Natural killer cell (primary cell): ENCODE measurements at regions not wholly inside any gene's neighbourhood (a gene's known extent, or its start where the extent isn't known, plus 50 kb on each side); places are given as distances from the start of the nearest gene placed in this dataset.

Experiments
- ATAC-seq, 3 donors: fragments of 150-1000 bp in 2 of 3; fragments of 200-7000 bp in 1 of 3; cut with Tn5 transposase; 1 replicate in 1 of 3; 2 replicates in 2 of 3; pipeline ENCODE4 v1.10.0; 2021; ENCODE audit warnings: mild to moderate bottlenecking in 2 of 3, moderate library complexity in 2 of 3
- DNase-seq, 2 donors: peaks; one replicate each; pipeline versions ENCODE4 v3.0.0 to v3.0.0-alpha.2; 2013 to 2021; ENCODE audit warnings: mixed read lengths in 1 of 2
- H3K27ac ChIP-seq: one replicate; pipeline ENCODE4 v1.5.1; 2013; ENCODE audit warnings: mild to moderate bottlenecking, low read length
- H3K27me3 ChIP-seq: one replicate; pipeline ENCODE4 v1.6.1; 2013; ENCODE audit warnings: low read length; ENCODE audit not compliant: control insufficient read depth, insufficient read depth
- H3K36me3 ChIP-seq: one replicate; pipeline ENCODE4 v1.6.1; 2013; ENCODE audit warnings: low read length; ENCODE audit not compliant: control insufficient read depth, insufficient read depth
- H3K4me1 ChIP-seq: one replicate; pipeline ENCODE4 v1.6.1; 2013; ENCODE audit warnings: low read length; ENCODE audit not compliant: control insufficient read depth, insufficient read depth
- H3K4me3 ChIP-seq: one replicate; pipeline ENCODE4 v1.5.1; 2013; ENCODE audit warnings: low read length
- H3K9me3 ChIP-seq: one replicate; pipeline ENCODE4 v1.6.1; 2013; ENCODE audit warnings: low read length; ENCODE audit not compliant: control insufficient read depth, insufficient read depth
- H3K27ac Mint-ChIP-seq, 2 donors: one replicate each; pipeline ENCODE4 v1.8.0; 2022; ENCODE audit warnings: mild to moderate bottlenecking in 2 of 2, mixed read lengths in 2 of 2, moderate library complexity in 1 of 2
- H3K27me3 Mint-ChIP-seq, 2 donors: one replicate each; pipeline ENCODE4 v1.8.0; 2022; ENCODE audit warnings: low read depth in 2 of 2, mixed read lengths in 2 of 2
- H3K36me3 Mint-ChIP-seq: one replicate; pipeline ENCODE4 v1.8.0; 2022; ENCODE audit warnings: mixed read lengths
- H3K4me1 Mint-ChIP-seq, 2 donors: one replicate each; pipeline ENCODE4 v1.8.0; 2022; ENCODE audit warnings: mixed read lengths in 2 of 2
- H3K4me3 Mint-ChIP-seq: one replicate; pipeline ENCODE4 v1.8.0; 2022; ENCODE audit warnings: mild to moderate bottlenecking, moderate library complexity, mixed read lengths
- H3K9me3 Mint-ChIP-seq, 2 donors: one replicate each; pipeline ENCODE4 v1.8.0; 2022; ENCODE audit warnings: mixed read lengths in 2 of 2
- WGBS: methylation state at CpG from one replicate; pipeline ENCODE4 v1.1.7; 2013; ENCODE audit warnings: missing lambda C conversion rate; ENCODE audit not compliant: insufficient coverage; 5-methylcytosine and 5-hydroxymethylcytosine counted together
- intact Hi-C: fragments of 100-400 bp; cut with micrococcal nuclease; formaldehyde crosslinking; loops from one replicate; pipeline ENCODE4 v1.14.2; 2022
- TF ChIP-seq, protein P1 (sequence below): fragments of 200-600 bp; IDR thresholded peaks from one replicate; pipeline ENCODE4 v1.8.0; 2022; ENCODE audit warnings: antibody characterized with exemption

DNA sequence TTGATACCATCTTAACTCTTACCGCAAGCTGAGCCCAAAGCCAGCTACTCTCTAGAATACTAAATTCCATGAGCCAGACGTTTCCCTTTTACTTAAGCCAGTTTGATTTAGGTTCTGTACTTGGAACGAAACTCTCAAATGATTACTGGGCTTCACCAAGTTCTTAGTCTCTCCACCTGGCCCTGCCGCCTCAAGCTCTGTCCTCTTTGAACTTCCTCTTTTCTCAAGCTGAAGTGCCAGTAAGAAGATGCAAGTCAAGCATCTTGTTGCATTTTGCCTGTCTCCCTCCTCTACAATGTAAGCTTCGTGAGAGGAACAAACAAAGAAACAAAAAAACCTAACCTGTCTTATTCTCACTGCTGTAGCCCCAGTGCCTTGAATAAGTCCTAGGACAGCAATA lies 358.2 kb upstream of the NPVF start:
- WGBS = 49% methylated on average over 5 of the region's 5 CpGs
- no peaks in the 10 kb centered on the region for H3K9me3 ChIP-seq
- intact Hi-C loops = no loop called here
- H3K36me3 Mint-ChIP-seq = no peaks in the 10 kb centered on the region
- peaks cover 2 to 29% of the 10 kb centered on the region in 2 donors for H3K27me3 Mint-ChIP-seq
- no peak overlapping the region for H3K27ac Mint-ChIP-seq
- TF ChIP-seq, protein P1, sequence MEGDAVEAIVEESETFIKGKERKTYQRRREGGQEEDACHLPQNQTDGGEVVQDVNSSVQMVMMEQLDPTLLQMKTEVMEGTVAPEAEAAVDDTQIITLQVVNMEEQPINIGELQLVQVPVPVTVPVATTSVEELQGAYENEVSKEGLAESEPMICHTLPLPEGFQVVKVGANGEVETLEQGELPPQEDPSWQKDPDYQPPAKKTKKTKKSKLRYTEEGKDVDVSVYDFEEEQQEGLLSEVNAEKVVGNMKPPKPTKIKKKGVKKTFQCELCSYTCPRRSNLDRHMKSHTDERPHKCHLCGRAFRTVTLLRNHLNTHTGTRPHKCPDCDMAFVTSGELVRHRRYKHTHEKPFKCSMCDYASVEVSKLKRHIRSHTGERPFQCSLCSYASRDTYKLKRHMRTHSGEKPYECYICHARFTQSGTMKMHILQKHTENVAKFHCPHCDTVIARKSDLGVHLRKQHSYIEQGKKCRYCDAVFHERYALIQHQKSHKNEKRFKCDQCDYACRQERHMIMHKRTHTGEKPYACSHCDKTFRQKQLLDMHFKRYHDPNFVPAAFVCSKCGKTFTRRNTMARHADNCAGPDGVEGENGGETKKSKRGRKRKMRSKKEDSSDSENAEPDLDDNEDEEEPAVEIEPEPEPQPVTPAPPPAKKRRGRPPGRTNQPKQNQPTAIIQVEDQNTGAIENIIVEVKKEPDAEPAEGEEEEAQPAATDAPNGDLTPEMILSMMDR = no peak
- no peaks in the 10 kb centered on the region for H3K9me3 Mint-ChIP-seq
- no peaks in the 10 kb centered on the region for H3K4me1 ChIP-seq
- H3K27me3 ChIP-seq = peaks cover 3% of the 10 kb centered on the region
- H3K27ac ChIP-seq = no peak overlapping the region
- H3K4me3 Mint-ChIP-seq = no peak overlapping the region
- no peaks in the 10 kb centered on the region for H3K4me1 Mint-ChIP-seq
- ATAC-seq = no peak
- DNase-seq = no peak
- no peaks in the 10 kb centered on the region for H3K36me3 ChIP-seq
- H3K4me3 ChIP-seq = no peak overlapping the region

DNA sequence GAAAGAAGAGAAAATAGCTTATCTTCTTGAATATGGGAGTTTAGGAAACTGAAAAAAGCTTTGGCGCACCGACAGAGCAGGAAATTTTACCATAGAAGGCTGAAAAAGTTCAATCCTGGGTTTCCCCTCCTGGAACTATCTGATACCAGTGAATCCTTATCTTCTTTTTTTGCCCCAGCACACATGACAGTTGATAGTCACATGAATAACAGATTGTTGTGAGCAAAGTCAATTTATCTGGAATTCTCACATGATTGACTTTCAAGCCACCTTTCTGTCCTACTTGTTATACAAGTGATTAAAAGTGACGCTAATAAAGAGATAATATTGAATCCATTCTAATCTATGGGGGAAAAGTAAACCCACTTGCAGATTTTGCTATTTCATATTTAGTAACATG lies 365.8 kb upstream of the NPVF start:
- ATAC-seq = no peak
- no peaks in the 10 kb centered on the region for H3K9me3 ChIP-seq
- Mint-ChIP-seq H3K27ac (no peak overlapping the region), H3K27me3 (peaks cover 6 to 17% of the 10 kb centered on the region in 2 donors), H3K36me3 (no peaks in the 10 kb centered on the region), H3K4me3 (no peak overlapping the region), H3K9me3 (no peaks in the 10 kb centered on the region), H3K4me1 (no peaks in the 10 kb centered on the region)
- no peak overlapping the region for H3K4me3 ChIP-seq
- no peaks in the 10 kb centered on the region for H3K4me1 ChIP-seq
- no peak for DNase-seq
- no peak overlapping the region for H3K27ac ChIP-seq
- 78% methylated on average over 3 of the region's 3 CpGs for WGBS
- intact Hi-C loops = no loop called here
- peaks cover 3% of the 10 kb centered on the region for H3K27me3 ChIP-seq
- TF ChIP-seq, protein P1 = no peak
- H3K36me3 ChIP-seq = no peaks in the 10 kb centered on the region

DNA sequence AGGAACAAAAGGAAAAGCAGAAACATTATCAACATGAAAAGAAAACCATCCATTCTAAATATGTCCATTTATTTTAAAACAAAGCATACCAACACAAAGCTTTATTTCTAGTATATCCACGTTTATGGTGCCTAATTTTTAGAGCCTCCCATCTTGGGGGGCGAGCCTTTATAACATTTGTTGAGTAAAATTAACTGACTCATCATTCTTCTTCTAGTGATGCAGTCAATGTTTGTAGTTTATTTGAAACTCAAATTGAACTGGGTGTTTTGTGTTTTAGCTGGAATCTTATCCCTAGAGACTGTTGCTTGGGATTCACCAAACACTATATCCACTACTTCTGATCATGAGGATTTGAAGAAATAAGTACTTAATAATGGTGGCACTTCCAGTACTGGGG lies 366.4 kb upstream of the NPVF start:
- no peak overlapping the region for H3K4me3 ChIP-seq
- Mint-ChIP-seq H3K4me3 (no peak overlapping the region), H3K27ac (no peak overlapping the region), H3K36me3 (no peaks in the 10 kb centered on the region), H3K27me3 (peaks cover 4 to 11% of the 10 kb centered on the region in 2 donors), H3K4me1 (no peaks in the 10 kb centered on the region), H3K9me3 (no peaks in the 10 kb centered on the region)
- H3K9me3 ChIP-seq = no peaks in the 10 kb centered on the region
- H3K4me1 ChIP-seq = no peaks in the 10 kb centered on the region
- 83% methylated on average over 1 of the region's 2 CpGs for WGBS
- TF ChIP-seq, protein P1 = no peak
- no peak for ATAC-seq
- no peaks in the 10 kb centered on the region for H3K36me3 ChIP-seq
- DNase-seq = no peak
- H3K27ac ChIP-seq = no peak overlapping the region
- H3K27me3 ChIP-seq = peaks cover 3% of the 10 kb centered on the region
- intact Hi-C loops = no loop called here

DNA sequence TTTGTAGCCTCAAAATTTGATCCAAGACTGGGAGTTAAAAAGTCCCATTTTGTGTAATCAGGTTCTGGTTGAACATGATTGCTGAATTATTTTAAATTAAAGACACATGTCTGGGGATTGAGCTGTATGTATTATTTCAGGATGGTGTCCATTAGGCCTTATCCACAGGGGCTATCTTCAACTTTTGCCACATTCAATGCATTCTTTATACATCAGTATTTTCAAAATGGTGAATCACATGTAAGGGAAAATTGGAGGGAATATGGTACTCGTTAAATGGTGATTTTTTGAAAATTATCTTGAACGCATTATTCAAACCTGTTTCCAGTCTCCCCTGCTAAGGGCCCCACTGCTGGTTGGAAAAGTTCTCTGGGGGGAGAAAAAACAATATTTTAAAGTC lies 367.7 kb upstream of the NPVF start:
- peaks cover 10 to 15% of the 10 kb centered on the region in 2 donors for H3K27me3 Mint-ChIP-seq
- no CpG with 5 or more reads among the region's 2 CpGs for WGBS
- no peak overlapping the region for H3K4me3 Mint-ChIP-seq
- Histone ChIP-seq H3K27ac (no peak overlapping the region), H3K36me3 (no peaks in the 10 kb centered on the region), H3K4me3 (no peak overlapping the region), H3K27me3 (no peaks in the 10 kb centered on the region), H3K9me3 (no peaks in the 10 kb centered on the region), H3K4me1 (no peaks in the 10 kb centered on the region)
- intact Hi-C loops = no loop called here
- no peaks in the 10 kb centered on the region for H3K36me3 Mint-ChIP-seq
- no peak for DNase-seq
- H3K4me1 Mint-ChIP-seq = no peaks in the 10 kb centered on the region
- no peaks in the 10 kb centered on the region for H3K9me3 Mint-ChIP-seq
- ATAC-seq = no peak
- H3K27ac Mint-ChIP-seq = no peak overlapping the region
- TF ChIP-seq, protein P1 = no peak
